ENCODE measurements at regions not wholly inside any gene's neighbourhood (a gene's known extent, or its start where the extent isn't known, plus 50 kb on each side); places are given as distances from the start of the nearest gene placed in this dataset.

DNA sequence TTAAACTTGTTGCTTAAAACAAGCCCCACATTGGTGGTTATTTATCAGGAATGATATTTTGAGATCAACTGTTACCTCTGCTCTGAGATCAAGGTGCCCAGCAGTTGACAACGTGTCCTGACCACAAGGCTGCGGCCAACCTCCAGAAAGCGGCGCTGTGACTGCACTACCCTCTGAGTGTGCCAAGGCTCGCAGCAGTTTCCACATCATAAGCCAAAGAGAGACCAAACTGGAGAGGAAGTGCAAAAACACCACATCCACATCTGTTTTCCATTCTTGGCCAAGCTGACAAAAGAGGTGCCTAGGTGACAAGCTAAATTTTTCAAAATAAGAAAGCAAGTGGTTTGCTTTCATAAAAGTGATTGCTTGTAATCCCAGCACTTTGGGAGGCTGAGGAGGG is 410.8 kb upstream of the POU3F3 start:
- no peak for DNase-seq (ENCODE audit: low read depth in 2 of 2)

GRCh38 chr2:104444392-104444791 is 409.5 kb upstream of the POU3F3 start:
- no peak for DNase-seq (ENCODE audit: low read depth in 2 of 2)

- DNase-seq (ENCODE audit: low read depth in 2 of 2) = no peak
These were observed 409.0 kb upstream of the POU3F3 start for GRCh38 chr2:104444889-104445288.

- no peak for DNase-seq (ENCODE audit: low read depth in 2 of 2)
These were observed 406.0 kb upstream of the POU3F3 start for GRCh38 chr2:104447831-104448434.

DNA sequence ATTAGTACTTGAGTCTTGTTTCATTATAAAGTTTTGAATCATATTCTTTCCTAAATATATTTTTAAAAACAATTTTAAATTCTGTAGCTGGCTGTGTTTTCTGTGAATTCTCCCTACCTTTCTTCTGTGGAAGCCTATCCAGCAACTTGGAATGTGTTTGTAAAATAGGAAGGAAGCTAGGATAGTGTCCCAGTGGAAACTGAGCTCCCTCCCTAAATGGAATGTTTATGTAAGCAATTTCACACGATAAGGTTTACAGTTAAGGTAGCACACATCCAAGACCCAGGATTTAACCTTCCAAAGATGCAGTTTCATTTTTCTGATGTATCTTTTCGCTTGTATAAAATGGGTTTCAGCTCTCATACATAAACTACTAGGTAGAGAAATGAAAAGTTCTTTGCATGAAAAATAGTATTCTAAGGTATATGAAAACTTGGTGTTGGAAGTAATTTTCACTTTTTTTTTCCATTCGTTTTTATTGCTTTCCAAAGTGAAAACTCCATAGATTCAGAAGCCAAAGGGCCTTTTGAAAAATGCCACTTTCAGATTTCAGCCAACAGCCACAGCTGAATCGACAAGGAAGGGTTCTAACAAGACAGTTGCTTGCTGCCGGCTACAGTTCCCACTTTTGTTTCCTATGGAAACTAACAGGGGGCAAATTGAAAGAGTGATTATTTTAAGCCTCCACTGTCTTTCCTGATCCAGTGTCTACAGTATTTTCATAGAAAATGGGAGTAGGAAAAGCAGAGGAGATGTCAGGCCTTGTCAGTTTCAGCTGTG is 405.1 kb upstream of the POU3F3 start:
- no peak for DNase-seq (ENCODE audit: low read depth in 2 of 2)

DNA sequence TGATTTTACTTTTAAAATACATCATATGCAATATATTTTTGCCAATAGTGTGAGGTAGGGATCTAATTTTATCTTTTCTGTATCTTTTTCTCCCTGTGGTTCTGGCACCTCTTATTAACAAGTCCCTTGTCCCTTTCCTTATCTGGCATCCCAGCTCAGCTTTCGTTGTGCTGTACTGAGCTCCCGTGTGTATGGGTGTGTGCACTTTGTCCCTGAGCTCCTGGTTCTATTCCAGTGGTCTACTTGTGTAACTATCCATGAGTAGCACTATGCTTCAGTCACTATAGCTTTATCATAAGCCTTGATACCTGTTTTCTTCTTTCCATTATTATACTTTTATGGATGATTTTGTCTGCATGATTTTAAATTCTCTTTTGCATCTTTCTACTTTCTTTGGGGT is 401.4 kb upstream of the POU3F3 start:
- DNase-seq (ENCODE audit: low read depth in 2 of 2) = no peak

DNA sequence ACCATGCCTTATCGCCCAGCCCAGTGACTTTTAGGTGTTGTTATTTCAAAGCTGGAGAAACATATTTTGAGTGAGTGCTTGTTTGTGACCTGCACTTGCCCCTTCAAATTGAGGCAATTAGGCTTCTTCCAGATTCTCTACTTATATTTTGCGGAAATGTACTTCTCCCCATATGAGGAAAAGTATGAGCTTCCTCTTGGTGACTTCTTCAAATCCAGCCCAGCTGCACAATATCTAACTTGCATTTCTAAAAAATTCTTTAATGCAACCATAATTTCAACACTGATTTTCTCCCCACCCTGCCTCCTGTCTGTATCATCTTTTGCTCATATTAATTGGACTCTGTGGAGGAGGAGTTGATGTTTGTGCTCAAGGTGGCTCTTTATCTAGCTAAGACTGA is 391.2 kb upstream of the POU3F3 start:
- DNase-seq (ENCODE audit: low read depth in 2 of 2) = no peak

DNA sequence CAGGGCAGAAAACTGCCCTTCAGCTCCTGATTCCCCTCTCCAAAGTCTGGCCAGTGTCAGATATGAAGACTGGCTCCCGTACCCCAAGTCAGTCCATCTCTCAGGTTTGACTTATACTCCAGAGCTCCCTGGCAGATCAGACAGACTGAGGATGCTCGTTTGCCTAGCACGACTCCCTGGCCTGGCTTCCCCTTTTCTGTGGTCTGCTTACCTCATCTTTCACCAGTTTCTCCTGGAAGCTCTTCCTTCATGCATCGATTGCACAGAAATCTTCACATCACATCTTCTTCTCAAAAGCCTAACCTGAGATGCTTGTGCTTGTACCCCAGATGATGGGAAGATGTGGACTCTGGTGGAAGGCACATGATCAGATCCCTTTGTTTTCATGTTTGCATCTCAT is 387.9 kb upstream of the POU3F3 start:
- no peak for DNase-seq (ENCODE audit: low read depth in 2 of 2)

GRCh38 chr2:104468846-104469245 is 385.1 kb upstream of the POU3F3 start:
- no peak for DNase-seq (ENCODE audit: low read depth in 2 of 2)

DNA sequence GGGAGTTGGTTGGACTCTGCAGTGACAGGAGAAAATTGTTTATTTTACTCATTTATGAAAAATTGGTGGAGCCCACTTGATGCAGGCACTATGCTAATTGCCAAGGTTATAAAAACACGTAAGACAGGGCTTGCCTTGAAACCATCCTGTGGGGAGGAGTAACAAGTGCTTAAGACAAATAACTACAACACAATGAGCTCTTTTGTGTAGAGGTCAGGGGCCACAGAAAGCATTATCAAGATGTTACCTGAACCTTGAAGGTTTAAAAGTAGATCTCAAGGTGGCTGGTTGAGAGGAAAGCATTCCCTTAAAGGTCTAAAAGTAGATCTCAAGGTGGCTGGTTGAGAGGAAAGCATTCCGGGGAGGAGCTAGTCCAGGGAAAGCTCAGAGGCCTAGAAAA is 381.8 kb upstream of the POU3F3 start:
- DNase-seq (ENCODE audit: low read depth in 2 of 2) = no peak

DNA sequence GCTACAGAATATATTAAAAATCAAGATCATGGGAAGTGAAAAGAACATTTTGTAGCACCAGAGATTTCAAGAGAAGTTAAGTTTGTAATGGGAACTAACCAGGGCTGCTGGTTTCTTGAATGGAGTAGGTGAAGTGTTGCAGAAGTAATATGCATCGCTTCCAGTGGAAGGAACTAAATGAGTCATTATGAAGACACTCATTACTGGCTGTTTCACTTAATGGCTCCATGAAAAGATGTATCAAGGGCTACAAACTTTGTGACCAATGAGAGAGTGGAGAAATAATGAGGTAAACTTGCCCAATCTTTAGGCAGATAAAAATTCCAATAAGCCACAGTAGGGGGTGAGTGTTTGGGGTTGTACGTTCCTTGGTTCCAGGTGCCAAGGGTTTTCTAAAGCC is 380.4 kb upstream of the POU3F3 start:
- no peak for DNase-seq (ENCODE audit: low read depth in 2 of 2)

DNA sequence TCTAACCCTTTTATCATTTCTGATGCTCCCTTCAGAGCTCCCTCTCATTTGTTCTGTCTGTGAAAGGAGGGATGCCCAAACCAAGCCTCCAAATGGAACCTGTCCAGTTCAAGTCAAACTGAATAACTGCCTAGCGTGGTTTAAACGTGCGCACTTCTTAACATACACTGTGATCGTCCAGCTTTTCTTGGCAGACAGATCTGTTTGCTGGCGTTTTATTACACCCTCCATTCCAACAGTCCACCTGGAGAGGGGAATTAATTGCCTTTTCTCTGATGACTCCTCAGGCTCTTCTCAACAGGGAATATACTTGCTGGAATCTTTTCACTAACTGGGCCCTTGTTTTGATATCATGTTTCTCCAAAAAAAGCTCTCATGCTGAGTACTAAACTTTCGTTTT is 379.2 kb upstream of the POU3F3 start:
- DNase-seq (ENCODE audit: low read depth in 2 of 2) = no peak

GRCh38 chr2:104476075-104476474 is 377.8 kb upstream of the POU3F3 start:
- no peak for DNase-seq (ENCODE audit: low read depth in 2 of 2)

DNA sequence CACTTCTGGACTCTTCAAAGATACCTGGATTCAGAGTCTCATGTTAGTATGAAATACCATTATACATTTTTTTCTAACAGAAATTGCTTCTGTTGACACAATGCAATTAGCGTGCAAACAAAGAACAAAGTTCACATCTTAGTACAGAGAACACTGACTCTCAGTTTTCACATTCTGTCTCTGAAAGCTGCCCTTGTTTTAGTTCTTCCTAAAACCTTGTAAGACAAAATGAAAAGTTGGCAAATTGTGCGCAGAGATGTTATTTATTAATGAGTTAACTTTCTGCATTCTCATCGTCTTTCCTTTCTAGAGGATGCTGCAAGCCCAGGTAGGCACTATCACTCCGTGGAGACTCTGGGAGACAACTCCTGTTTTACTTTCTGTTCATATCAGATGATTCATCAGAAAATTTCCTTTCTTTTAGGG is 377.3 kb upstream of the POU3F3 start:
- DNase-seq (ENCODE audit: low read depth in 2 of 2) = no peak

DNA sequence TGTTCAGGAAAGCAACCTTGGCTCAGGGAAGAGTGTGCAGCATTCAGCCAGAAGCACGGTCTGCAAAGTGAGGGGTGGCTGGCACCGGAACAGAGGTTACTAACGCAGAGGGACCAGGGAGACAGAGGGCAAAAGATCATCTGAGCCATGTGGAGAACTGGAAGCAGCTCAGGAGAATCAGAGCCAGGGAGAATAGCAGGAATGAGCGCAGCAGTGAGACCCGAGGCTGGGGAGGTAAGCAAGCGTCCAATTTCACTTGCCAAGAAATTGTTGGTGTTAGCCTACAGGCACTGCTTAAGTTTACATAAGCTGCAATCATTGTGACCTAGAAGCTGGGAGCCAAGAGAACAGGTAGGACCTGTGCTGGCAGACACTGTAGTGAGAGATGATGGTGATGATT is 372.6 kb upstream of the POU3F3 start:
- DNase-seq (ENCODE audit: low read depth in 2 of 2) = no peak

GRCh38 chr2:104487366-104487765 is 366.5 kb upstream of the POU3F3 start:
- DNase-seq (ENCODE audit: low read depth in 2 of 2) = no peak

DNA sequence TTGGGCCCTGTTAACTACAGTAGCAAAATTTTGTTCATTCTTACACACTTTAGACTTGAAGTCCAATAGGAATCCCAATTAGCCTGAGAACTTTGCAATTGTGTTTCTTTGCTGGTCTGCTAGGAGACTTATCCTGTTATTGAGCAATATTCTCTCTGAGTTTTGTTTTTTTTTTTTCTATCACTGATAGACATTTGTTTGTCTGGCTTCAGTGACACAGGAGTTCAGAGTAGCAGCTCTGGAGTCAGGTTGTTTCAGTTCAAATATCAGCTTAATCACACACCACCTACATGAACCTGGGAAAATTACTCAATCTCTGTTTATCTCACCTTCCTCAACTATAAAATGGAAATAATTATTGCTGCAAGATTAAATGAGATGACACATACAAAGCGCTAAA is 360.2 kb upstream of the POU3F3 start:
- no peak for DNase-seq (ENCODE audit: low read depth in 2 of 2)

DNA sequence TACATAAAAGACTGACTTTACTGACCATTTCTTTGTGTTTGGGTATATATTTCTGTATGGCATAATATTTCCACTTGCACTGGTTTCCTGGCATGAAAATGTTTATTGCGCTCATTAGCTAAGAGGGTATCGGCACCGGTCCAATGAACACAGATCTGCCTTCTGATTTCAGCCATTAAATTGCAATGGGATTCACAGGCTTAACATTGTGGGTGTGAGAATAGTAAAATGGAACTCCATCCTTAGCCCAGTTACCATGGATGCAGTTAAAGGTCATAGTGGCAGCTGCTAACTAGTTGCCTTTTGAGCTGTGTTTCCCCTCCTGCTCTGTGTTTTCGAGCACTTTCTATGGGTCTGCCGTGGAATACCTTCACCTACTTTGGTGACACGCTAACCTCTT is 352.6 kb upstream of the POU3F3 start:
- DNase-seq (ENCODE audit: low read depth in 2 of 2) = no peak

DNA sequence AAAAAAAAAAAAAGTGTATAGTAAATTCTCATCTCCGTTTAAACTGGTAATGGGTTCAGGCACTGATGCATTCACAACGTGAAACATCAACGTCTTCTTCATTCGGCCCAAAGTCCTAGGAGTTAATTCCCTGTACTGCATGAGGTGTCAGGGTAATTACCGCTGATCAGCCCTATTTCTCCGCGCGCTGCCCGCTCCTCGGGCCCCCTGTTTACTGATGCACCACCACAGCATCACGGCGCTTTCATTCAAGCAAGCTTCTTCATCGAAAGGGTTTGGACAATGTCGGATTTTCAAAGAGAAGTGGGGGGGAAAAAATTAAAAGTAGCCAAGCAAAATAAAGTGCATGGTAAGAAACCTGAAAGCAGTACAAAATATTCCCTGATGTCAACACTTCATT is 352.0 kb upstream of the POU3F3 start:
- DNase-seq (ENCODE audit: low read depth in 2 of 2) = no peak

GRCh38 chr2:104502901-104503300 is 351.0 kb upstream of the POU3F3 start:
- no peak for DNase-seq (ENCODE audit: low read depth in 2 of 2)

GRCh38 chr2:104504331-104505073 is 349.4 kb upstream of the POU3F3 start:
- DNase-seq (ENCODE audit: low read depth in 2 of 2) = no peak

GRCh38 chr2:104518256-104518655 is 335.7 kb upstream of the POU3F3 start:
- no peak for DNase-seq (ENCODE audit: low read depth in 2 of 2)

DNA sequence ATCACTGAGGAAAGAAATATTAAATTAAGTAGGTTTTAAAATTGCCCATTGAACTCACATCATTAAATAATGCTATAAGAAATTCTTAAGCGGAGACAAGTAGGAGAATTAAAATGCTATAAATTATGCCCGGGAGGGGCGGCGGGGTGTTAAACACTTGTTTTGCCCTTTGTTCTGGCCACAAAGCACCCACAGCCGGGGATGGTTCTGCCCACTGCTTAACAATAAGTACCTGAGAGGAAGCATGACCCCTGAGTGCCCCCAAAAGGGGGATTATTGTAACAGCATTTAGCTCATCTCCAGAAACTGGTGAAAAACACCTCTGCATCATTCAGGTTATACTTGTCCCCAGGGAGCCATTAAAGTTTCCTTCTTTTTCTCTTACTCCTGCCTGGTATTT is 332.7 kb upstream of the POU3F3 start:
- no peak for DNase-seq (ENCODE audit: low read depth in 2 of 2)
